ENCODE measurements at regions not wholly inside any gene's neighbourhood (a gene's known extent, or its start where the extent isn't known, plus 50 kb on each side); places are given as distances from the start of the nearest gene placed in this dataset.
A peak's percentile ranks its signal among the peaks of the same experiment; 100 is the strongest.

- no peak overlapping the region for H3K4me3 ChIP-seq (replicated peaks; ENCODE audit: low read depth, low read length)
- TF ChIP-seq CTCF (IDR thresholded peaks at IDR 0.05; ENCODE audit: low read length, missing control alignments): no peak
- no peak for DNase-seq (ENCODE audit: low read depth)
Observed at GRCh38 chr2:5544205-5544786, 147.9 kb upstream of the SOX11 start.

GRCh38 chr2:5546181-5546580 is 146.0 kb upstream of the SOX11 start:
- no peak overlapping the region for H3K4me3 ChIP-seq (replicated peaks; ENCODE audit: low read depth, low read length)
- DNase-seq (ENCODE audit: low read depth): no peak
- TF ChIP-seq CTCF (IDR thresholded peaks at IDR 0.05; ENCODE audit: low read length, missing control alignments): no peak

- H3K4me3 ChIP-seq (replicated peaks; ENCODE audit: low read depth, low read length): no peak overlapping the region
- DNase-seq (ENCODE audit: low read depth): no peak
- TF ChIP-seq CTCF (IDR thresholded peaks at IDR 0.05; ENCODE audit: low read length, missing control alignments): no peak
Observed at GRCh38 chr2:5548991-5549715, 143.0 kb upstream of the SOX11 start.

GRCh38 chr2:5549771-5550170 is 142.4 kb upstream of the SOX11 start:
- DNase-seq (ENCODE audit: low read depth): no peak
- H3K4me3 ChIP-seq (replicated peaks; ENCODE audit: low read depth, low read length): no peak overlapping the region
- no peak for TF ChIP-seq CTCF (IDR thresholded peaks at IDR 0.05; ENCODE audit: low read length, missing control alignments)

- no peak for TF ChIP-seq CTCF (IDR thresholded peaks at IDR 0.05; ENCODE audit: low read length, missing control alignments)
- DNase-seq (ENCODE audit: low read depth): no peak
- H3K4me3 ChIP-seq (replicated peaks; ENCODE audit: low read depth, low read length): no peak overlapping the region
Observed at GRCh38 chr2:5555636-5556035, 136.5 kb upstream of the SOX11 start.

GRCh38 chr2:5561006-5561405 is 131.2 kb upstream of the SOX11 start:
- H3K4me3 ChIP-seq (replicated peaks; ENCODE audit: low read depth, low read length): no peak overlapping the region
- TF ChIP-seq CTCF (IDR thresholded peaks at IDR 0.05; ENCODE audit: low read length, missing control alignments): no peak
- DNase-seq (ENCODE audit: low read depth): peak; percentile 0

- no peak for TF ChIP-seq CTCF (IDR thresholded peaks at IDR 0.05; ENCODE audit: low read length, missing control alignments)
- no peak for DNase-seq (ENCODE audit: low read depth)
- H3K4me3 ChIP-seq (replicated peaks; ENCODE audit: low read depth, low read length): no peak overlapping the region
Observed at GRCh38 chr2:5562426-5562825, 129.8 kb upstream of the SOX11 start.

Data from fibroblast of pulmonary artery (primary cell).